Activated T-helper 17 cell treated with anti-CD3 and anti-CD28 coated beads, Interleukin-2, amount 50 U/mL, for 72 hours (primary cell): ENCODE measurements at regions not wholly inside any gene's neighbourhood (a gene's known extent, or its start where the extent isn't known, plus 50 kb on each side); places are given as distances from the start of the nearest gene placed in this dataset.

Source experiments
- ATAC-seq: fragments of 150-1000 bp; cut with Tn5 transposase; replicated peaks from 2 replicates; pipeline ENCODE4 v1.10.0; 2021; ENCODE audit warnings: mild to moderate bottlenecking, moderate library complexity
- H3K27ac Mint-ChIP-seq: one replicate; pipeline ENCODE4 v1.8.0; 2022; ENCODE audit warnings: mixed read lengths
- H3K27me3 Mint-ChIP-seq: one replicate; pipeline ENCODE4 v1.8.0; 2022; ENCODE audit warnings: mixed read lengths
- H3K36me3 Mint-ChIP-seq: one replicate; pipeline ENCODE4 v1.8.0; 2022; ENCODE audit warnings: low read depth, mild to moderate bottlenecking, mixed read lengths
- H3K4me1 Mint-ChIP-seq: one replicate; pipeline ENCODE4 v1.8.0; 2022; ENCODE audit warnings: mixed read lengths
- H3K4me3 Mint-ChIP-seq: one replicate; pipeline ENCODE4 v1.8.0; 2022; ENCODE audit warnings: mild to moderate bottlenecking, mixed read lengths
- H3K9me3 Mint-ChIP-seq: one replicate; pipeline ENCODE4 v1.8.0; 2022; ENCODE audit warnings: mixed read lengths

GRCh38 chr15:81560405-81560804 lies 186.4 kb upstream of the TMC3 start:
- ATAC-seq: no peak
- H3K27me3 Mint-ChIP-seq: peaks cover 22% of the 10 kb centered on the region
- H3K4me3 Mint-ChIP-seq: no peak overlapping the region
- no peak overlapping the region for H3K27ac Mint-ChIP-seq
- no peaks in the 10 kb centered on the region for H3K36me3 Mint-ChIP-seq
- no peaks in the 10 kb centered on the region for H3K4me1 Mint-ChIP-seq
- H3K9me3 Mint-ChIP-seq: no peaks in the 10 kb centered on the region

- H3K4me1 Mint-ChIP-seq: no peaks in the 10 kb centered on the region
- peaks cover 25% of the 10 kb centered on the region for H3K27me3 Mint-ChIP-seq
- H3K36me3 Mint-ChIP-seq: no peaks in the 10 kb centered on the region
- no peak for ATAC-seq
- no peaks in the 10 kb centered on the region for H3K9me3 Mint-ChIP-seq
- H3K4me3 Mint-ChIP-seq: no peak overlapping the region
- no peak overlapping the region for H3K27ac Mint-ChIP-seq
Observed at GRCh38 chr15:81558056-81558455, 184.0 kb upstream of the TMC3 start.

- Mint-ChIP-seq H3K36me3 (no peaks in the 10 kb centered on the region), H3K27me3 (peaks cover 20% of the 10 kb centered on the region), H3K27ac (no peak overlapping the region), H3K4me1 (no peaks in the 10 kb centered on the region), H3K4me3 (no peak overlapping the region), H3K9me3 (no peaks in the 10 kb centered on the region)
- no peak for ATAC-seq
Observed at GRCh38 chr15:81555346-81555745, 181.3 kb upstream of the TMC3 start.

GRCh38 chr15:81548365-81549130 lies 174.5 kb upstream of the TMC3 start:
- H3K4me3 Mint-ChIP-seq: no peak overlapping the region
- H3K4me1 Mint-ChIP-seq: no peaks in the 10 kb centered on the region
- ATAC-seq: no peak
- H3K36me3 Mint-ChIP-seq: no peaks in the 10 kb centered on the region
- peaks cover 12% of the 10 kb centered on the region for H3K27me3 Mint-ChIP-seq
- H3K9me3 Mint-ChIP-seq: no peaks in the 10 kb centered on the region
- H3K27ac Mint-ChIP-seq: no peak overlapping the region

- Mint-ChIP-seq H3K36me3 (no peaks in the 10 kb centered on the region), H3K9me3 (no peaks in the 10 kb centered on the region), H3K27me3 (peaks cover 9% of the 10 kb centered on the region), H3K27ac (no peak overlapping the region), H3K4me1 (no peaks in the 10 kb centered on the region), H3K4me3 (no peak overlapping the region)
- no peak for ATAC-seq
Observed at GRCh38 chr15:81547521-81548132, 173.6 kb upstream of the TMC3 start.

- no peaks in the 10 kb centered on the region for H3K36me3 Mint-ChIP-seq
- no peak overlapping the region for H3K27ac Mint-ChIP-seq
- no peak for ATAC-seq
- no peaks in the 10 kb centered on the region for H3K4me1 Mint-ChIP-seq
- no peaks in the 10 kb centered on the region for H3K9me3 Mint-ChIP-seq
- no peak overlapping the region for H3K4me3 Mint-ChIP-seq
- peaks cover 15% of the 10 kb centered on the region for H3K27me3 Mint-ChIP-seq
Observed at GRCh38 chr15:81544385-81544784, 170.4 kb upstream of the TMC3 start.

- H3K4me3 Mint-ChIP-seq: no peak overlapping the region
- ATAC-seq: no peak
- no peaks in the 10 kb centered on the region for H3K36me3 Mint-ChIP-seq
- no peaks in the 10 kb centered on the region for H3K4me1 Mint-ChIP-seq
- H3K27me3 Mint-ChIP-seq: peaks cover 30% of the 10 kb centered on the region
- H3K9me3 Mint-ChIP-seq: no peaks in the 10 kb centered on the region
- no peak overlapping the region for H3K27ac Mint-ChIP-seq
Observed at GRCh38 chr15:81540909-81541308, 166.9 kb upstream of the TMC3 start.

- Mint-ChIP-seq H3K27ac (no peak overlapping the region), H3K4me1 (no peaks in the 10 kb centered on the region), H3K27me3 (peaks cover 31% of the 10 kb centered on the region), H3K9me3 (no peaks in the 10 kb centered on the region), H3K4me3 (no peak overlapping the region), H3K36me3 (no peaks in the 10 kb centered on the region)
- no peak for ATAC-seq
Observed at GRCh38 chr15:81536356-81536755, 162.3 kb upstream of the TMC3 start.

- no peak overlapping the region for H3K27ac Mint-ChIP-seq
- no peaks in the 10 kb centered on the region for H3K9me3 Mint-ChIP-seq
- no peaks in the 10 kb centered on the region for H3K36me3 Mint-ChIP-seq
- no peaks in the 10 kb centered on the region for H3K4me1 Mint-ChIP-seq
- H3K27me3 Mint-ChIP-seq: peaks cover 31% of the 10 kb centered on the region
- no peak overlapping the region for H3K4me3 Mint-ChIP-seq
- no peak for ATAC-seq
Observed at GRCh38 chr15:81534124-81534523, 160.1 kb upstream of the TMC3 start.

GRCh38 chr15:81532001-81532400 lies 158.0 kb upstream of the TMC3 start:
- Mint-ChIP-seq H3K27me3 (peaks cover 22% of the 10 kb centered on the region), H3K4me3 (no peak overlapping the region), H3K36me3 (no peaks in the 10 kb centered on the region), H3K4me1 (no peaks in the 10 kb centered on the region), H3K9me3 (no peaks in the 10 kb centered on the region), H3K27ac (no peak overlapping the region)
- no peak for ATAC-seq

- ATAC-seq: no peak
Observed at GRCh38 chr15:81531109-81531592, 157.1 kb upstream of the TMC3 start.

GRCh38 chr15:81530271-81530691 lies 156.3 kb upstream of the TMC3 start:
- Mint-ChIP-seq H3K4me3 (no peak overlapping the region), H3K27me3 (peaks cover 18% of the 10 kb centered on the region), H3K9me3 (no peaks in the 10 kb centered on the region), H3K27ac (no peak overlapping the region), H3K36me3 (no peaks in the 10 kb centered on the region), H3K4me1 (no peaks in the 10 kb centered on the region)
- no peak for ATAC-seq

More at GRCh38 chr15:81531109-81531592, 157.1 kb upstream of the TMC3 start:
- no peaks in the 10 kb centered on the region for H3K4me1 Mint-ChIP-seq
- no peaks in the 10 kb centered on the region for H3K9me3 Mint-ChIP-seq
- H3K4me3 Mint-ChIP-seq: no peak overlapping the region
- no peak overlapping the region for H3K27ac Mint-ChIP-seq
- peaks cover 24% of the 10 kb centered on the region for H3K27me3 Mint-ChIP-seq
- H3K36me3 Mint-ChIP-seq: no peaks in the 10 kb centered on the region

GRCh38 chr15:81529481-81529880 lies 155.5 kb upstream of the TMC3 start:
- Mint-ChIP-seq H3K4me3 (no peak overlapping the region), H3K36me3 (no peaks in the 10 kb centered on the region), H3K4me1 (no peaks in the 10 kb centered on the region), H3K9me3 (no peaks in the 10 kb centered on the region), H3K27me3 (peaks cover 21% of the 10 kb centered on the region), H3K27ac (no peak overlapping the region)
- ATAC-seq: no peak

GRCh38 chr15:81526029-81526428 lies 152.0 kb upstream of the TMC3 start:
- ATAC-seq: no peak
- no peak overlapping the region for H3K4me3 Mint-ChIP-seq
- H3K9me3 Mint-ChIP-seq: no peaks in the 10 kb centered on the region

GRCh38 chr15:81524496-81524895 lies 150.5 kb upstream of the TMC3 start:
- H3K9me3 Mint-ChIP-seq: no peaks in the 10 kb centered on the region
- no peak overlapping the region for H3K27ac Mint-ChIP-seq
- no peaks in the 10 kb centered on the region for H3K4me1 Mint-ChIP-seq
- peaks cover 23% of the 10 kb centered on the region for H3K27me3 Mint-ChIP-seq
- H3K4me3 Mint-ChIP-seq: no peak overlapping the region
- no peak for ATAC-seq
- H3K36me3 Mint-ChIP-seq: no peaks in the 10 kb centered on the region

More at GRCh38 chr15:81526029-81526428, 152.0 kb upstream of the TMC3 start:
- H3K36me3 Mint-ChIP-seq: no peaks in the 10 kb centered on the region
- H3K27me3 Mint-ChIP-seq: peaks cover 24% of the 10 kb centered on the region
- H3K4me1 Mint-ChIP-seq: no peaks in the 10 kb centered on the region
- no peak overlapping the region for H3K27ac Mint-ChIP-seq
